T-helper 1 cell treated with Interleukin-12 subunit alpha and Interleukin-12 subunit beta and Interleukin-4 antibody, amounts not matched to agents 30 μg/mL and 1 μg/mL, for 36 hours (primary cell): ENCODE measurements at regions not wholly inside any gene's neighbourhood (a gene's known extent, or its start where the extent isn't known, plus 50 kb on each side); places are given as distances from the start of the nearest gene placed in this dataset.

ENCODE experiments used
- H3K27ac Mint-ChIP-seq: one replicate; pipeline ENCODE4 v1.8.0; 2021; ENCODE audit warnings: mild to moderate bottlenecking, mixed read lengths
- H3K27me3 Mint-ChIP-seq: one replicate; pipeline ENCODE4 v1.8.0; 2021; ENCODE audit warnings: low read depth, mixed read lengths
- H3K36me3 Mint-ChIP-seq: one replicate; pipeline ENCODE4 v1.8.0; 2021; ENCODE audit warnings: low read depth, mixed read lengths
- H3K4me1 Mint-ChIP-seq: one replicate; pipeline ENCODE4 v1.8.0; 2021; ENCODE audit warnings: low read depth, mixed read lengths
- H3K4me3 Mint-ChIP-seq: one replicate; pipeline ENCODE4 v1.8.0; 2021; ENCODE audit warnings: mild to moderate bottlenecking, moderate library complexity, mixed read lengths
- H3K9me3 Mint-ChIP-seq: one replicate; pipeline ENCODE4 v1.8.0; 2021; ENCODE audit warnings: mixed read lengths

DNA sequence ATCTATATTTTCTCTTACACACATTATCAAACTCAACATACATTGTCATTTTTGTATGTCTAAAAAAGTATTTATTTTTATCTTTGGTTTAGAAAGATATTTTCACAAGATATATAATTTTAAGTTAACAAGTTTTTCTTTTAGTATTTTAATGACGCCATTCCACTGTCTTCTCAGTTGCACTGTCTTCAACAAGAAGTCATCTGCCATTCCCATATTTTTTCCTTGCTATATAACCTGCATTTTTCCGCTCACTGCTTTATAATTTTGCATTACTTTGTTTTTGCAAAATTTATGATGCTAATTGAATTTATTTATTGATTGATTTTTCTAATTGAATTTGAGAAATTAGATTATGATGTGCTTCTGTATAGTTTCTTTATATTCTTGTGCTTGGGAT lies 357.8 kb upstream of the RNF32 start:
- Mint-ChIP-seq H3K27me3 (no peaks in the 10 kb centered on the region), H3K4me1 (no peaks in the 10 kb centered on the region), H3K4me3 (no peak overlapping the region), H3K9me3 (peaks cover 11% of the 10 kb centered on the region), H3K36me3 (no peaks in the 10 kb centered on the region), H3K27ac (no peak overlapping the region)

DNA sequence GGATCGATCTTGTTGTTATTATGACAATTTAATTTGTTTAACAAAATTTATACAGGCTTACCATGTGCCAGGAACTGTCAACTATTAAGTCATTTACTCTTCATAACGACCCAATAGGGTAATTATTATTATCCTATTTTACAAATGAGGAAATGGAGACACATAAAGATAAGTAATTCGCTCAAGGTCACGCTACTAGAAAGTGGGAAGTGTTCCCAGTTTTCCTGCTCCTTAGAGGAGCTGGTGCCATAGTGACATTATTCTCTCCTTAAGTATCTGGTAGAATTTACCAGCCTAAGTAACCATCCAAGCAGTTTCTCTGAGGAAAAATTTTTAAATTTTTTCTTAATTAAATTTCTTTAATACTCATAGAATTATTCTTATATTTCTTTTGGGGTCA lies 360.9 kb upstream of the RNF32 start:
- Mint-ChIP-seq H3K27ac (no peak overlapping the region), H3K4me3 (no peak overlapping the region)

DNA sequence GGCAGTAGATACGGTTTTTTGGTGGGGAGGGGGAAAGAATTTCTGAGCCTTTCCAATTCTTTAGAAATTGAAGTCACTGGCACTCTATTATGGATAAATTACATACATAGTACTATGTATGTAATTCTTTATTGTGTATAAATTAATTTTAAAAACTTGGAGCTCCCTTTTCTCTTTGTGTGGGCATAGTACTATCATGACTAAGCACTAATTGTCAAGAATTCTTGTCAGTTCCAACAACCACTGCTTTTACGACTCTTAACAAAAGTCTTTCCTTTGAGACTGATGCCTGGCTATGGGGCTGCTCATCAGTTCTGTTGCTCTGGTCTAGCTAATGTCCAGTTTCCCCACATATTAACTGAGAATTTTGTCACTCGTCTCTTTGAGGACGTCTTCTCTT lies 365.3 kb upstream of the RNF32 start:
- Mint-ChIP-seq H3K4me1 (no peaks in the 10 kb centered on the region), H3K27ac (no peak overlapping the region), H3K27me3 (no peaks in the 10 kb centered on the region), H3K36me3 (no peaks in the 10 kb centered on the region), H3K4me3 (no peak overlapping the region), H3K9me3 (no peaks in the 10 kb centered on the region)

More for the DNA sequence above, 360.9 kb upstream of the RNF32 start:
- Mint-ChIP-seq H3K36me3 (no peaks in the 10 kb centered on the region), H3K9me3 (peaks cover 11% of the 10 kb centered on the region), H3K4me1 (no peaks in the 10 kb centered on the region), H3K27me3 (no peaks in the 10 kb centered on the region)

DNA sequence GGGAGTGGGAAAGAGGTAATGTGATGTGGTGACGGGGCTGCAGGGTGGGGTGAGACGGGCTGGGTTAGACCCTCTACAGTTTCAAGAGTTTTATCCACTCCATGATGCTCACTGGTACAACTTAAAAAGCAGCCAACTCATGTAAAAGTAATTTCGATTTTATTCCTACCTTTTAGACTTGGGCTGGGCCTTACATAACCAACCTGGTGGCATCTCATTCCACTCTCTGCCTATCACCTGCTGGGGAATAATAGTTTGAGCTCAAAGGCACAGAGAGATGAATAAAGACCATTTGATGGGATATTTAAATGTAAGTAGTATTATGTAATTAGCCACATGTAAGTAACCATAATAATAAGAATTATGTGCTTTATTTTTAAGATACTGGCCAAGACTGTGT lies 366.0 kb upstream of the RNF32 start:
- Mint-ChIP-seq H3K27ac (no peak overlapping the region), H3K36me3 (no peaks in the 10 kb centered on the region), H3K27me3 (no peaks in the 10 kb centered on the region), H3K9me3 (no peaks in the 10 kb centered on the region), H3K4me3 (no peak overlapping the region), H3K4me1 (no peaks in the 10 kb centered on the region)

DNA sequence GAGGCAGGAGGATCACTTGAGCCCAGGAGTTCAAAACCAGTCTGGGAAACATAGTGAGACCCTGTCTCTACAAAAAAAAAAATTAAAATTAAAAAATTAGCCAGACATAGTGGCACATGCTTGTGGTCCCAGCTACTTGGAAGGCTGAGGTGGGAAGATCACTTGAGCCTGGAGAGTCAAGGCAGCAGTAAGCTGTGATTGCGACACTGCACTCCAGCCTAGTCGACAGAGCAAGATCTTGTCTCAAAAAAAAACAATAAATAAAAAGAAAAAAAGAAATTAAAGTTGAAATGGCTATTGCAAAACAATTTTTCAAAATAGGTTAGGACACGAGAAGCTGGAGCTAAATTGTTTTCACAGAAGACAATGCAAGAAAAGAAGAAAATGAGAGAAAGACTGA lies 379.0 kb upstream of the RNF32 start:
- Mint-ChIP-seq H3K36me3 (no peaks in the 10 kb centered on the region), H3K4me3 (no peak overlapping the region), H3K27me3 (peaks cover 5% of the 10 kb centered on the region), H3K27ac (no peak overlapping the region), H3K4me1 (no peaks in the 10 kb centered on the region), H3K9me3 (no peaks in the 10 kb centered on the region)

DNA sequence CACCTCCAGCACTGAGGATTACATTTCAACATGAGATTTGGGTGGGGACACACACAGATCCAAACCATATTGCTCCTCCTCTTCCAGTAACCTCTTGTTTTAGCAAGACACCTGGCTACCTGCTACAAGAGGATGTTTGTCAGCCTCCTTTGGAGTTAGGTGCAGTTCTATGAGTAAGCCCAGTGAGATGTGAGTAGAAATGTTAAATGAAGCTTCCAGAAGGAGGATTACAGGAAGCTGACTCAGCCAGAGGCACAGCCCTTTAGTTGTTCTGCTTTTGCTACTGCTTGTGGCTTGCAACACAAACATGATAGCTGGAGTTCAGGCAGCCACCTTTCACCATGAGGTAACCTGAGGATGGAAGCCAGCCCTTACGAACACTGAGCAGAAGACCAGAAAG lies 382.7 kb upstream of the RNF32 start:
- Mint-ChIP-seq H3K27ac (no peak overlapping the region), H3K9me3 (no peaks in the 10 kb centered on the region), H3K36me3 (no peaks in the 10 kb centered on the region), H3K27me3 (peaks cover 5% of the 10 kb centered on the region), H3K4me1 (no peaks in the 10 kb centered on the region), H3K4me3 (no peak overlapping the region)

DNA sequence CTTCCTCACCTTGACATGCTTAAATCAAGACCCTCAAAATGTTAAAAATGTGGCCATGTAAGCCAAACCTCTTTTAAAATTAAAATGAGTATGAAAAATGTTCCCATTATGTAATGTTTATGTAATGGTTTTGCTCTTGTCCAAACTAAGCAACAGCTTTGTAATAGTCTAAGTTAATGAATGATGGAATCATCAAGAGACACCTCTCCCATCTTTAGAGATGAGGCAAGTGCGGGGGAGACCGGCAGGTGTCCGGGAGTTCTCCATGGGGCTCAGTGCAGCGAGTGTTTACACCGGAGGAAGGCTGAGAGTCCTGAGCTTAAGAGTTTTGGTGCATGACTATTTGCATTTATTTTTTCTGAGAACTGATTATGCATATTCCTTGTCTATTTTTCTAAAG lies 384.9 kb upstream of the RNF32 start:
- H3K9me3 Mint-ChIP-seq, result no peaks in the 10 kb centered on the region
- no peak overlapping the region for H3K27ac Mint-ChIP-seq
- H3K4me3 Mint-ChIP-seq, result no peak overlapping the region
- H3K4me1 Mint-ChIP-seq, result no peaks in the 10 kb centered on the region
- H3K36me3 Mint-ChIP-seq, result no peaks in the 10 kb centered on the region
- peaks cover 5% of the 10 kb centered on the region for H3K27me3 Mint-ChIP-seq

DNA sequence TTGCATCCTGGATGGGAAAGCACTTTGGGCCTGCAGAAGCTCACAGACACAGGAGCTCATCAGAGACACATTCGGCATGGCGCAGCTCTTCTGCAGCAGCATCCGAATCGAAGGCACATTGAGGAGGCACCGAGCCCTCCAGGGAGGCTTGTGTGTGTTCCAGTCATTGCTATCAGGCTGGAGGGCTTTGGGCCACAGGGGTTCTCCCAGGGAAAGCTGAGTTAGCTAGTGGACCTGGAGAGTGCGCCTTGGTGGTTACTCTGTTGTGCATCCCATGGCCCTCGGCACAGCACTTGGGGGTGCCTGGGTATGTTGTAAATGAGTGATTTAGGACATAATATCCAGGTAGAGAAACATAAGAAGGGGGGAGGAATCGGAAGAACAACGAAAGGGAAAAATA lies 388.7 kb upstream of the RNF32 start:
- Mint-ChIP-seq H3K27me3 (no peaks in the 10 kb centered on the region), H3K4me3 (no peak overlapping the region), H3K4me1 (no peaks in the 10 kb centered on the region), H3K27ac (no peak overlapping the region), H3K9me3 (no peaks in the 10 kb centered on the region), H3K36me3 (no peaks in the 10 kb centered on the region)

DNA sequence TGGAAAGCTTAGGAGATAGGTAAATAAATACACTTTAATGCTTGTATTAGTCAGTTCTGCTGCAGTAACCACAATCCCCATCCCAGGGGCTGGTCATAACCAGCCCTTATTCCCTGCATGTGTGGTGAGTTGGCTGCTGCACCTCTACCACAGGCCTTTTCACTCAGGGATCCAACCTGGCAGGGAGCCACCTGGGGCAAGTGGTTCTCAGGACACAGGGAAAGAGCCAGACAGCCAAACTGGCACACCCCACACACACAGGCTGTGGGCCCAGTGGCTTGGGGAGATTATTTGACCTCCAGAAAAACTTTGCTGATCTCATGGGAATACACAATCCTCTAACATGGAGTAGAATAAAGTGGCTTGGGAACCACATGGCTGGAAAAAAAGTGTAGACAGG lies 400.0 kb upstream of the RNF32 start:
- Mint-ChIP-seq H3K27me3 (peaks cover 17% of the 10 kb centered on the region), H3K9me3 (no peaks in the 10 kb centered on the region), H3K27ac (no peak overlapping the region), H3K4me3 (no peak overlapping the region), H3K4me1 (no peaks in the 10 kb centered on the region), H3K36me3 (no peaks in the 10 kb centered on the region)

DNA sequence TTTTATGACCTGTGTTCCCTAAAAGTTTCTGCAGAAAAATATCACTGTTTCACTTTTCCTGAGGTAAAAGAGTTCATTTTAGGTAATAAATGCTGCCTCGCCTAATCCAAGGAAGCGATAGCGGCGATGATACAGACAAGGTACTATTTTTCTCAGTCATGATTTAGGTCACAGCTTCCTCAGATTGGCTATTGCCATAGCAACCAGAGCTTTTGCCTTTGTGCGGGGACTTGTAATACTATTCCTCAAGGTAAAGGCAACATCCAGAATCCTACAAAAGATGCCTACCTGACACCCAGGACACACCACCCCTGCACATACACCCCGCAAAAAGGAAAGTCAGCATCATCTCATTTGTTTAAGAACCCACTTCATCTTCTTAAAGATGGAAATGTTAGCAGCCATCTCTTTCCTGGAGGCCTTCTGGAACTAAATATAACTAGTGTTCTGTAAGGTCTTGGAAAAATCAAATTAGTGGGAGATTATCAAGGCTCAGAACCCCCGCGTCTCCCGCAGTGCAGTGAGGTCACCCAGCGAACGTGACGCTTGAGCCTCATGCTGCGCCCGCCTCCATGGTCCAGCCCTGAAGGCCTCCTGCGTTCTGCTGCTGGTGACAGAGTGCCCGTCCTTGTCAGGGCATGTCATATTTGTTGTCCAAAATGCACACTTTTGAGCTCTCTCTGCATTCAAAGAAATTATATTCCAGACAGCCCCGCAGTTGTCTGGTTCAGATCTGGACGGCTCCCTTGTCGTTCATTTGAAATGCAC lies 402.0 kb upstream of the RNF32 start:
- Mint-ChIP-seq H3K27ac (no peak overlapping the region), H3K9me3 (no peaks in the 10 kb centered on the region), H3K4me1 (no peaks in the 10 kb centered on the region), H3K36me3 (no peaks in the 10 kb centered on the region), H3K4me3 (no peak overlapping the region), H3K27me3 (peaks cover 7% of the 10 kb centered on the region)

DNA sequence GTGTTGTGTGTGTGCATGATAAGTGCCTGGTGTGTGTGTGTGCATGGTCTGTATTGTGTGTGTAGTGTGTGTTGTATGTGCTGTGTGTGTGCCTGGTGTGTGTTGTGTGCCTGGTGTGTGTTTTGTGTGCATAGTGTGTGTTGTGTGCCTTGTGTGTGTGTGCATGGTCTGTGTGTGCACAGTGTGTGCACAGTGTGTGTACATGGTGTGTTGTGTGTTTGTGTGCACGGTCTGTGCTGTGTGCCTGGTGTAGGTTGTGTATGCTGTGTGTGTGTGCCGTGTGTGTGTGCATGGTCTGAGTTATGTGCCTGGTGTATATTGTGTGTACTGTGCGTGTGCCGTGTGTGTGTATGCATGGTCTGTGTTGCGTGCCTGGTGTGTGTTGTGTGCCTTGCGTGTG lies 403.0 kb upstream of the RNF32 start:
- Mint-ChIP-seq H3K4me1 (no peaks in the 10 kb centered on the region), H3K36me3 (no peaks in the 10 kb centered on the region), H3K27ac (no peak overlapping the region), H3K9me3 (no peaks in the 10 kb centered on the region), H3K27me3 (no peaks in the 10 kb centered on the region), H3K4me3 (no peak overlapping the region)

DNA sequence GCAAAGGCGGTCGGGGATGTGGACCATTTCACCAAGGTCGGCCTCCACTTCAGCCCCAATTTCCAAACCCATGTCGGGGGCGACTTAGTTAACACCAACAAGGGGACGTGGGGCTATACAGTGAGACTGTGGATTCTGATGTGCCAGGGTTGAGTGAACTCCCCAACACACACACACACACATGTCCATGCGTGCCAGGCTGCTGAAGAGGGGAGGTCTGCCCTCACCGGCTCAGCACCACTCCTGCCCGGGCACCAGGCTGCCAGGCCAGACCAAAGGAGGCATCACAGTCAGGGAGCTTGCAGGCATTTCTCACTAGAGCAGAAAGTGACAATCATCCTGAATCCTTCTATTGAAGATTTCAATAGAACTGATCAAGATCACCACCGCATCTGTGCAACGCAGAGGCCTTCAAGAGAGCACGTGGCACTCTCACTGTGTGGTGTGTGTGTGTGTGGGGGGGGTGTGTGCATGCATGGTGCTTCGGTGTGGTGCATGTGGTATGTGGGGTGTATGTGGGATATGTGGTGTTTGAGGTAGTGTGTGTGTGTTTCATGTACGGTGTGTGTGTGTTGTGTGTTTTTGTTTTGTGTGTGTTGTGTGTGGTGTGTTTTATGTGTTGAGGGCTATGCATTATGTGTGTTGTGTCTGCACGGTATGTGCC lies 403.5 kb upstream of the RNF32 start:
- Mint-ChIP-seq H3K27ac (no peak overlapping the region), H3K4me1 (no peaks in the 10 kb centered on the region), H3K36me3 (no peaks in the 10 kb centered on the region), H3K27me3 (no peaks in the 10 kb centered on the region), H3K9me3 (no peaks in the 10 kb centered on the region), H3K4me3 (no peak overlapping the region)

DNA sequence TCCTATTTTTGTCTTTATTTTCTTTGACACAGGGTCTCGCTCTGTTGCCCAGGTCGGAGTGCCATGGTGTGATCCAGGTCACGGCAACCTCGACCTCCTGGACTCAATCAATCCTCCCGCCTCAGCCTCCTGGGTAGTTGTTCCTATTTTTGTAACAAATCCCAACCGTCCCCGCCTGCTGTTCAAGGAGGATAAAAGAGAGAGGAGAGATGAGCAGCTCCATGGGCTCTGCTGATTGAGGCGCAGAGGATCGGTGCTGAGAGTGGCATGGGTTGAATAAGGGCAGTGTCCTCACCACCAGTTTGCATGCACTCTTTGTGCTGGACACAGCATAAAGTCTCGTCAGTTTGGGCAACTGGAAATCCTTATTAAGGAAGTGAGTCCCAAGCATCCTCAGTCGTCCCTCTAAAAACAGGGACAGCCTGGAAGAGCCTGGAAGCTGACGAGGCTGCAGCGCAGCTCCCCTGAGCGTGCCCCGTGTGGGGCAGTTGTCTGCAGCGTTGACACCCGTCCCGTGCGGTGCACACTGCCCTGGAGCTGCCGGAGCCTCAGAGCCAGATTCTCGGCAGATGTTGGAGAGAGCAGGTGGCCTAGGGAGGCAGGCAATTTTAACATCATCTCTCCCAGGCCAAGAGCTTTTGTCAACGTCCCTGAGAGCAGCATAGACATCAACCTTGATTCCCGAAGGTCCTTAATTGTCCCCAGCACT lies 404.2 kb upstream of the RNF32 start:
- Mint-ChIP-seq H3K27ac (no peak overlapping the region), H3K4me1 (no peaks in the 10 kb centered on the region), H3K4me3 (no peak overlapping the region), H3K27me3 (no peaks in the 10 kb centered on the region), H3K9me3 (no peaks in the 10 kb centered on the region), H3K36me3 (no peaks in the 10 kb centered on the region)

DNA sequence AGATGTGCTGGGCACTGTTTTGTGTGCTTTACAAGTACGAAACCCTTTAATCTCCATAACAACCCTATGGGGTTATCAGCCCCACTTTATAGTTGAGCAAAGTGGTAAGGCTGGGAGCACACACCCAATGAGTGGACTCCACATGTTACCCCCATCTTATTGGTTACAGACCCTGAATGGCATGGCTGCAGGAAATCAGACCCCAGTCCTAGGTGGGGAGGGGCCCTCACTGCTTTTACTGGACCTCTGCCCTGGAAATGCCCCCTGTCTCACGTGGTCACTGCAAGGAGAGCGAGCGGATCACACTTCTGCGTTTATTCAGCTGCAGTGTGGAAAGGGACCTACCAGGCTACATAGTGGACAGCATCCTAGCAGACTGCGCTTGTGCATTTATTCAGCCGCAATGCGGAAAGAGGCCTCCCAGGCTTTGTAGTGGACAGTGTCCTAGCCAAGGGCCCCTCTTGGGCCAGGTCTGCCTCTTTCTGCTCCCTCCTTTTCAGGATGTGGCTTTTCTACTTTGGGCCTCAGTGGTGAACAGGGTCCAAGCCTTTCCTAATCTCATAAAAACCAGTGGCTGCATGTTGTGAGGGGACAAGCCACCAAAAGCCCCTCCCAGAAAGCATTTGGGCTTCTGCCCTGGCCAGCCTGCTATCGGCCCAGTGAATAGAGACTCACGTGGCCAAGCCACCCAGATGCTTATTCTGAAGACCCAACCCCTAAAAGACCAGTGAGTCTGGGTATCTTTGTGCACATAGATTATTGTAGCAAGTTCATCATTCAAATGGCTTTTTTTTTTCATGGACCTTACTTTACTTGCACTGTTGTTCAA lies 405.7 kb upstream of the RNF32 start:
- Mint-ChIP-seq H3K9me3 (no peaks in the 10 kb centered on the region), H3K36me3 (no peaks in the 10 kb centered on the region), H3K4me1 (no peaks in the 10 kb centered on the region)

More for the DNA sequence above, 405.7 kb upstream of the RNF32 start:
- Mint-ChIP-seq H3K27me3 (no peaks in the 10 kb centered on the region), H3K4me3 (no peak overlapping the region), H3K27ac (no peak overlapping the region)
